NOMO-1 (cell line): ENCODE measurements at regions not wholly inside any gene's neighbourhood (a gene's known extent, or its start where the extent isn't known, plus 50 kb on each side); places are given as distances from the start of the nearest gene placed in this dataset.

Experiments
- DNase-seq, 2 experiments: peaks; one replicate each; lab custom pipeline; 2025; ENCODE audit not compliant: unreplicated experiment in 2 of 2; lab: John Stamatoyannopoulos, UW

- no peak for DNase-seq
Measured at GRCh38 chr3:179503152-179503551, 51.9 kb upstream of the GNB4 start.

DNA sequence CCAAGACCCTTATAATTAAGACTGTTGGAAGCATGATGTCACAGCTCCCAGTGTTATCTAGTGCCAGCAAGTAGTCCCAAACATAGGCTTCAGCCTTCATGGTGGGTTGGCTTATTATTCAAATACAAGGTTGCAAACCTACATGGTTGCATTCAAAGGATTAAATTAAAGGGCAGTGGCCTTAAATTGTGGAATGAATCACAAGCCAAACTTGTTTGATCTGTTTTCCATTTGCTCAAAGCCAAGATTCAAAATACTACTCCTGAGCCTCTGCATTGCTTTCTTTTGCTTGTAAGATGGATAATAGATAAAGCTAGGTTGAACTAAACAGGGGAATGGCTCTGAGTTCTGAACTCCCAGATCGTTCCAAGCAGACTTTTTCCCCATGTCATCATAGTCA lies 52.4 kb upstream of the GNB4 start:
- DNase-seq, result no peak

DNA sequence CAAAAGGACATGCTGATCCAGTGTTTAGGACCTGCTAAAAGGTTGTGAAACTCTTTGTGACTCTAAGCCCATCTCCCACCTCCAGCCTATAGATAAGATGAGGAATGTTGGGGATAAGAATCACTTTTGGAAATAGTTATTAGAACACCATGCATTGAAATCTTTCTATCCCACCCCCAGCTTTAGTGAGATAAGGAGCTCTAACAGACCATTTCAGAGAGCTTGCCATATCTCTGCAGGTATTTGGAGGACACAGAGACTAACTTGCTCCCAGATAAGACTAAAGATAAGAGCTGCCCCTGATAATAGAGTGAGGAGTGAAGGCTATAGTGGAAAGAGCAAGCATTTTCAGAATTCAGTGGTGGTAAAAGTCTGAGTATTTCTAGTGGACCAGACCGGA lies 53.1 kb upstream of the GNB4 start:
- DNase-seq, result no peak

- no peak for DNase-seq
Measured at GRCh38 chr3:179505534-179505933, 54.3 kb upstream of the GNB4 start.

DNA sequence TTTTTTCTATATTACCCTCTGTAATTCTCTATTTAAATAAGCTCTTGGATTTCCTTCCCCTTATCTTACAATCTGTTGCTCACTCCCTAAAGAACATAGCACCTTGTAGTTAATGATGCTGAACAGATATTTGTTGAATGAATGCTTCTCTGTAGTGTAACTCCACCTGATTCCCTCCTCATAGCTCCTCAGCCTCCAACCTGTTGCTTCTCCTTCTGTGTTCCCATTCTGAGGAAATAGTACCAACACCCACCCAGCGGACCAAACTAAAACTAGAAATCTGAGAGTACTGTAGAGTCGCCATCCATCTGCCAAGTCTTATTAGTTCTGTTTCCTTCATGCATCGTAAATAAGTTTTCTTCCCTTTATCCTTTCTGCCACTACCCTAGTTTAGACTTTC lies 55.5 kb upstream of the GNB4 start:
- peak in 1 of 2 experiments; percentile 2 for DNase-seq

DNA sequence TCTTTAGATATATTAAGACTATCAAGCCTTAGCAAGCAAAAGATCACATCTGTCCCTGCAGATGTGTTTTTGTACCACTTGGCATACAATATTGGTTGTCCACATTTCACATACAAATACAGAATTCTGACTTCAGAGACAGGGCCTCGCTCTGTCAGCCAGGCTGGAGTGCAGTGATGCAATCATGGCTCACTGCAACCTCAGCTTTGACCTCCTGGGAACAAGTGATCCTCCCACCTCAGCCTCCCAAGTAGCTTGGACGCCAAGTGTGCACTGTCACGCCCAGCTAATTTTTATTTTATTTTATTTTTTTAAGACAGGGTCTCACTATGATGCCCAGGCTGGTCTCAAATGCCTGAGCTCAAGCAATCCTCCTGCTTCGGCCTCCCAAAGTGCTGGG lies 53.0 kb upstream of the ACTL6A start:
- no peak for DNase-seq

GRCh38 chr3:179510496-179510895 lies 52.2 kb upstream of the ACTL6A start:
- DNase-seq, result no peak

DNA sequence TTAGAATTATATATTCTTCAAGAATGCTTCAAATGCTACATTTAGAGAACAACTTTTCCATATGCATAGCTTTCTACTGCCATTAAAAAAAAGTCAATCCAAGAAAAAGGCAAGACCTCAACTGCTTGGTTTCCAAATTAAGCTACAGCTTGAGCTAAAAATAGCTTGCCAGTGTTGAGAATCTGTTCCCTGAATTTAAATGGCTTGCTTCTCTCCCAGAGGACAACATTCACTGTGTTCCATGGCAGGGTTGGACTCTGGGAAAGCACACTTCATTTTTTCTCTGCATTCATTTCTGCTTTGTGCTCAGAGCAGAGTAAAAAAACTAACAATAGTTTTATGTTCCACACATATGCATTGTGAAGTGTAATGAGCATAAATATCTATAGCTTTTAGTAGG lies 50.3 kb upstream of the ACTL6A start:
- no peak for DNase-seq
